H1 (cell line): ENCODE measurements at regions not wholly inside any gene's neighbourhood (a gene's known extent, or its start where the extent isn't known, plus 50 kb on each side); places are given as distances from the start of the nearest gene placed in this dataset.

Experiments
- CTCF ChIA-PET: fragments of 300-600 bp; sonication (Branson Sonifier 250); formaldehyde crosslinking; loops from one replicate; lab custom pipeline; 2021; ENCODE audit not compliant: partially characterized antibody; lab: Charles Lee
- POLR2A ChIA-PET: fragments of 300-600 bp; sonication (Branson Sonifier 250); formaldehyde crosslinking; loops from one replicate; lab custom pipeline; 2021; ENCODE audit warnings: inconsistent platforms; ENCODE audit not compliant: partially characterized antibody; lab: Charles Lee
- DNase-seq, 2 experiments: peaks; one replicate each; pipeline versions ENCODE4 v3.0.0 to v3.0.0-alpha.2; 2010 to 2022; ENCODE audit warnings: low spot score in 2 of 2, low read depth in 1 of 2, mixed read lengths in 1 of 2
- FAIRE-seq: peaks from 2 replicates; lab custom pipeline; 2011; peaks lifted over from hg19 to GRCh38; lab: Jason Lieb, UNC
- H2AFZ ChIP-seq: 2 replicates; pipeline ENCODE4 v1.8.1; 2012; ENCODE audit warnings: low read length, inconsistent platforms
- H2AK5ac ChIP-seq: 2 replicates; pipeline ENCODE4 v1.6.1; 2013; ENCODE audit warnings: low read depth, low read length
- H2BK120ac ChIP-seq: replicated peaks from 2 replicates; pipeline ENCODE3; 2013; ENCODE audit warnings: low read depth, low read length, inconsistent platforms
- H2BK12ac ChIP-seq: 2 replicates; pipeline ENCODE4 v1.6.1; 2013; ENCODE audit warnings: low read depth, low read length
- H2BK15ac ChIP-seq: 2 replicates; pipeline ENCODE4 v1.6.1; 2013; ENCODE audit warnings: low read length
- H2BK20ac ChIP-seq: 2 replicates; pipeline ENCODE4 v1.6.1; 2013; ENCODE audit warnings: low read length
- H2BK5ac ChIP-seq: 2 replicates; pipeline ENCODE4 v1.6.1; 2013; ENCODE audit warnings: low read depth, low read length
- H3K14ac ChIP-seq: 2 replicates; pipeline ENCODE4 v1.6.1; 2013; ENCODE audit warnings: inconsistent platforms; ENCODE audit not compliant: insufficient read length
- H3K18ac ChIP-seq: 2 replicates; pipeline ENCODE4 v1.6.1; 2013; ENCODE audit warnings: low read length; ENCODE audit errors: extremely low read depth
- H3K23ac ChIP-seq: 2 replicates; pipeline ENCODE4 v1.6.1; 2013; ENCODE audit warnings: inconsistent platforms; ENCODE audit not compliant: insufficient read length
- H3K23me2 ChIP-seq: 2 replicates; pipeline ENCODE4 v1.6.1; 2013; ENCODE audit warnings: low read depth, low read length
- H3K27ac ChIP-seq: 2 replicates; pipeline ENCODE4 v1.6.1; 2011; ENCODE audit warnings: low read depth, low read length, inconsistent platforms
- H3K27me3 ChIP-seq, 4 experiments: replicated peaks in 1 of 4; 1 replicate in 1 of 4; 2 replicates in 3 of 4; pipeline versions ENCODE4 v1.6.1 to v1.8.1; 2011 to 2013; ENCODE audit warnings: low read length in 3 of 4, mild to moderate bottlenecking in 3 of 4, inconsistent platforms in 2 of 4, mixed read lengths in 2 of 4, moderate library complexity in 1 of 4; ENCODE audit not compliant: control insufficient read depth in 3 of 4, insufficient read depth in 3 of 4; ENCODE audit errors: extremely low read depth in 1 of 4
- H3K36me3 ChIP-seq, 4 experiments: 2 replicates each; pipeline versions ENCODE4 v1.6.1 to v1.8.1; 2011 to 2013; ENCODE audit warnings: mild to moderate bottlenecking in 4 of 4, low read length in 3 of 4, moderate library complexity in 2 of 4, control low read depth in 1 of 4, inconsistent platforms in 1 of 4; ENCODE audit not compliant: insufficient read depth in 4 of 4, control insufficient read depth in 2 of 4
- H3K4ac ChIP-seq: replicated peaks from 2 replicates; pipeline ENCODE3; 2013; ENCODE audit warnings: low read length, low read depth, mixed read lengths, inconsistent platforms; ENCODE audit not compliant: insufficient read length
- H3K4me1 ChIP-seq, 4 experiments: replicated peaks in 1 of 4; 1 replicate in 1 of 4; 2 replicates in 3 of 4; pipeline versions ENCODE4 v1.6.1 to v1.8.1; 2011 to 2013; ENCODE audit warnings: low read length in 3 of 4, inconsistent platforms in 2 of 4, mixed read lengths in 1 of 4; ENCODE audit not compliant: insufficient read depth in 4 of 4, control insufficient read depth in 3 of 4
- H3K4me2 ChIP-seq, 2 experiments: 2 replicates each; pipeline versions ENCODE4 v1.6.1 to v1.8.1; 2011 to 2013; ENCODE audit warnings: low read depth in 2 of 2, low read length in 2 of 2, control low read depth in 1 of 2, inconsistent platforms in 1 of 2, mild to moderate bottlenecking in 1 of 2; ENCODE audit not compliant: insufficient read depth in 1 of 2
- H3K4me3 ChIP-seq, 4 experiments: fragments of 200-600, 300-600 bp in 1 of 4; sonication (generic), shearing (Covaris generic), sonication (Bioruptor Twin) in 1 of 4; 2 replicates each; pipeline versions ENCODE4 v1.5.1 to v1.8.1; 2011 to 2016; ENCODE audit warnings: low read length in 4 of 4, low read depth in 3 of 4, control low read depth in 2 of 4, inconsistent platforms in 2 of 4, mild to moderate bottlenecking in 2 of 4, mixed read lengths in 1 of 4, moderate library complexity in 1 of 4; ENCODE audit not compliant: insufficient read depth in 2 of 4; ENCODE audit errors: extremely low read depth in 1 of 4
- H3K56ac ChIP-seq: replicated peaks from 2 replicates; pipeline ENCODE3; 2013; ENCODE audit warnings: low read depth, mild to moderate bottlenecking, mixed read lengths, low read length, inconsistent platforms; ENCODE audit not compliant: insufficient read length
- H3K79me1 ChIP-seq: 2 replicates; pipeline ENCODE4 v1.6.1; 2013; ENCODE audit warnings: low read depth, low read length, control low read depth
- H3K79me2 ChIP-seq, 2 experiments: 2 replicates each; pipeline versions ENCODE4 v1.6.1 to v1.8.1; 2012 to 2013; ENCODE audit warnings: low read length in 2 of 2, mild to moderate bottlenecking in 2 of 2, inconsistent platforms in 1 of 2; ENCODE audit not compliant: insufficient read depth in 2 of 2, control insufficient read depth in 1 of 2
- H3K9ac ChIP-seq, 4 experiments: replicated peaks in 1 of 4; 1 replicate in 1 of 4; 2 replicates in 3 of 4; pipeline versions ENCODE4 v1.6.1 to v1.8.1; 2011 to 2013; ENCODE audit warnings: low read depth in 3 of 4, low read length in 3 of 4, control low read depth in 2 of 4, mild to moderate bottlenecking in 2 of 4, moderate library complexity in 2 of 4, inconsistent platforms in 1 of 4; ENCODE audit errors: extremely low read depth in 1 of 4
- H3K9me3 ChIP-seq, 2 experiments: 2 replicates each; pipeline versions ENCODE4 v1.6.1 to v1.8.1; 2012 to 2013; ENCODE audit warnings: mild to moderate bottlenecking in 2 of 2, moderate library complexity in 2 of 2, control low read depth in 1 of 2, inconsistent platforms in 1 of 2, low read depth in 1 of 2, low read length in 1 of 2, mixed read lengths in 1 of 2; ENCODE audit not compliant: insufficient read depth in 2 of 2
- H4K20me1 ChIP-seq, 2 experiments: replicated peaks in 1 of 2; 2 replicates each; pipeline versions ENCODE3 to v1.8.1; 2011 to 2013; ENCODE audit warnings: inconsistent platforms in 2 of 2, low read length in 2 of 2, mild to moderate bottlenecking in 1 of 2; ENCODE audit not compliant: insufficient read depth in 2 of 2, control insufficient read depth in 1 of 2
- H4K5ac ChIP-seq: 2 replicates; pipeline ENCODE4 v1.6.1; 2013; ENCODE audit warnings: low read length, low read depth, mixed read lengths, inconsistent platforms; ENCODE audit not compliant: insufficient read length
- H4K8ac ChIP-seq: 2 replicates; pipeline ENCODE4 v1.8.0; 2013; ENCODE audit warnings: mild to moderate bottlenecking, moderate library complexity, low read length, inconsistent platforms; ENCODE audit not compliant: insufficient read depth; ENCODE audit errors: extremely low read depth
- H4K91ac ChIP-seq: replicated peaks from 2 replicates; pipeline ENCODE3; 2013; ENCODE audit warnings: low read length, mixed read lengths, inconsistent platforms; ENCODE audit not compliant: insufficient read length
- ASH2L ChIP-seq: fragments of 200-600, 300-600 bp; sonication (generic); IDR thresholded peaks from one replicate; pipeline ENCODE4 v1.7.1; 2017; ENCODE audit warnings: low read length
- CEBPB ChIP-seq: IDR thresholded peaks from 2 replicates; pipeline ENCODE4 v1.6.1; 2012; ENCODE audit warnings: low read depth, low read length
- POLR2AphosphoS5 ChIP-seq: IDR thresholded peaks from 2 replicates; pipeline ENCODE4 v1.6.1; 2011; ENCODE audit warnings: low read depth, low read length
- SP4 ChIP-seq: IDR thresholded peaks from 2 replicates; pipeline ENCODE4 v1.6.1; 2012; ENCODE audit warnings: low read length, inconsistent platforms
- WGBS, 2 experiments: shearing (Covaris generic) in 1 of 2; methylation state at CpG; one replicate each; pipeline versions ENCODE4 v1.1.6 to v1.1.7; 2013 to 2015; ENCODE audit warnings: low lambda C conversion rate in 2 of 2, mixed read lengths in 2 of 2, inconsistent platforms in 1 of 2, low coverage in 1 of 2, missing lambda C conversion rate in 1 of 2; ENCODE audit not compliant: insufficient replicate concordance in 2 of 2, insufficient coverage in 1 of 2, insufficient read length in 1 of 2; ENCODE audit errors: extremely low coverage in 1 of 2, missing lambda C conversion rate in 1 of 2; 5-methylcytosine and 5-hydroxymethylcytosine counted together

- CTCF ChIA-PET: interaction anchor here (0.7 kb wide), 1 partner anchor 119 kb away, joined by 3 read pairs; no protein-coding TSS in a partner anchor
- TF ChIP-seq POLR2AphosphoS5: no peak
- TF ChIP-seq ASH2L: no peak
- no peak for TF ChIP-seq CEBPB
- no peak for TF ChIP-seq SP4
- TF ChIP-seq, all 59 proteins: peak for 0
- no peak overlapping the region for H3K23ac ChIP-seq
- no peak overlapping the region for H2AFZ ChIP-seq
- no peak overlapping the region for H2BK20ac ChIP-seq
- H3K9me3 ChIP-seq: no peaks in the 10 kb centered on the region
- no peak overlapping the region for H4K91ac ChIP-seq
- DNase-seq: no peak
- no peak overlapping the region for H2BK12ac ChIP-seq
- H3K27ac ChIP-seq: no peak overlapping the region
- POLR2A ChIA-PET: no interaction called here
- no peak overlapping the region for H2AK5ac ChIP-seq
- no peak for FAIRE-seq
- 100% methylated on average over 5 of the region's 5 CpGs; no CpG with 5 or more reads in 1 of the 2 experiments for WGBS, 2 experiments
- H3K23me2 ChIP-seq: no peaks in the 10 kb centered on the region
- no peak overlapping the region for H2BK15ac ChIP-seq
- no peaks in the 10 kb centered on the region for H3K79me1 ChIP-seq
- H3K4me2 ChIP-seq: no peak overlapping the region
- no peak overlapping the region for H3K9ac ChIP-seq
- H2BK120ac ChIP-seq: no peak overlapping the region
- H3K18ac ChIP-seq: no peak overlapping the region
- no peak overlapping the region for H3K4ac ChIP-seq
- no peak overlapping the region for H2BK5ac ChIP-seq
- H3K36me3 ChIP-seq: no peaks in the 10 kb centered on the region
- no peaks in the 10 kb centered on the region for H3K79me2 ChIP-seq
- no peak overlapping the region for H3K14ac ChIP-seq
- no peak overlapping the region for H4K5ac ChIP-seq
- H4K20me1 ChIP-seq: no peaks in the 10 kb centered on the region
- no peak overlapping the region for H3K56ac ChIP-seq
- H3K4me1 ChIP-seq: no peaks in the 10 kb centered on the region
- H3K27me3 ChIP-seq: peaks cover 0 to 1% (median 0%) of the 10 kb centered on the region in 4 experiments; a peak in 1 of 7 replicates
- H4K8ac ChIP-seq: no peak overlapping the region
- H3K4me3 ChIP-seq: no peak overlapping the region
These were observed 441.2 kb downstream of the IRX1 start for GRCh38 chr5:4036861-4037260.
